H1 (cell line): ENCODE measurements at regions not wholly inside any gene's neighbourhood (a gene's known extent, or its start where the extent isn't known, plus 50 kb on each side); places are given as distances from the start of the nearest gene placed in this dataset.

Source experiments
- GABPA ChIP-seq: IDR thresholded peaks from 2 replicates; pipeline ENCODE4 v1.6.1; 2011; ENCODE audit warnings: mild to moderate bottlenecking, low read length, moderate library complexity, borderline replicate concordance; ENCODE audit not compliant: insufficient read depth
- KDM4A ChIP-seq: IDR thresholded peaks from one replicate; pipeline ENCODE4 v1.7.1; 2012; ENCODE audit warnings: low read depth, mild to moderate bottlenecking, moderate library complexity, low read length, inconsistent platforms; ENCODE audit not compliant: severe bottlenecking
- RBBP5 ChIP-seq: IDR thresholded peaks from 2 replicates; pipeline ENCODE4 v1.7.1; 2012; ENCODE audit warnings: low read depth, mild to moderate bottlenecking, inconsistent platforms, low read length, moderate library complexity, borderline replicate concordance
- SIRT6 ChIP-seq: IDR thresholded peaks from one replicate; pipeline ENCODE4 v1.7.1; 2012; ENCODE audit warnings: low read length, inconsistent platforms
- YY1 ChIP-seq: IDR thresholded peaks from 2 replicates; pipeline ENCODE4 v1.6.1; 2011; ENCODE audit warnings: low read depth, mild to moderate bottlenecking, low read length
- TF ChIP-seq, protein P1 (sequence below): fragments of 300-600 bp; sonication (generic); IDR thresholded peaks from 2 replicates; pipeline ENCODE4 v1.7.1; 2012; ENCODE audit warnings: low read length, moderate library complexity, mild to moderate bottlenecking, inconsistent platforms; ENCODE audit not compliant: insufficient replicate concordance

DNA sequence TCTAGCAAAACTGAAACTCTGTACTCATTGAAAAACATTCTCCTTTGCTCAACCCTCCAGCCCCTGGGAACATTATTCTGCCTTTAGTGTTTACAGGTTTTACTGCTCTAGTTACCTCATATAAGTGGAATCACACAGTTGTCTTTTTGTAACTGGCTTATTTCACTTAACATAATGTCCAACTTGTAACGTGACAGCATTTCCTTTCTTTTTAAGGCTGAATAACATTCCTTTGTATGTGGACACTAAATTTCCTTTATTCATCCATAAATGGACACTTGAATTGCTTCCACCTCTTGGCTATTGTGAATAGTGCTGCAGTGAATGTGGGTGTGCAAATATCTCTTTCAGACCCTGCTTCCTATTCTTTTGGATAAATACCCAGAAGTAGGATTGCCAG lies 144.9 kb downstream of the ACTR3 start (continued):
- TF ChIP-seq, protein P1, sequence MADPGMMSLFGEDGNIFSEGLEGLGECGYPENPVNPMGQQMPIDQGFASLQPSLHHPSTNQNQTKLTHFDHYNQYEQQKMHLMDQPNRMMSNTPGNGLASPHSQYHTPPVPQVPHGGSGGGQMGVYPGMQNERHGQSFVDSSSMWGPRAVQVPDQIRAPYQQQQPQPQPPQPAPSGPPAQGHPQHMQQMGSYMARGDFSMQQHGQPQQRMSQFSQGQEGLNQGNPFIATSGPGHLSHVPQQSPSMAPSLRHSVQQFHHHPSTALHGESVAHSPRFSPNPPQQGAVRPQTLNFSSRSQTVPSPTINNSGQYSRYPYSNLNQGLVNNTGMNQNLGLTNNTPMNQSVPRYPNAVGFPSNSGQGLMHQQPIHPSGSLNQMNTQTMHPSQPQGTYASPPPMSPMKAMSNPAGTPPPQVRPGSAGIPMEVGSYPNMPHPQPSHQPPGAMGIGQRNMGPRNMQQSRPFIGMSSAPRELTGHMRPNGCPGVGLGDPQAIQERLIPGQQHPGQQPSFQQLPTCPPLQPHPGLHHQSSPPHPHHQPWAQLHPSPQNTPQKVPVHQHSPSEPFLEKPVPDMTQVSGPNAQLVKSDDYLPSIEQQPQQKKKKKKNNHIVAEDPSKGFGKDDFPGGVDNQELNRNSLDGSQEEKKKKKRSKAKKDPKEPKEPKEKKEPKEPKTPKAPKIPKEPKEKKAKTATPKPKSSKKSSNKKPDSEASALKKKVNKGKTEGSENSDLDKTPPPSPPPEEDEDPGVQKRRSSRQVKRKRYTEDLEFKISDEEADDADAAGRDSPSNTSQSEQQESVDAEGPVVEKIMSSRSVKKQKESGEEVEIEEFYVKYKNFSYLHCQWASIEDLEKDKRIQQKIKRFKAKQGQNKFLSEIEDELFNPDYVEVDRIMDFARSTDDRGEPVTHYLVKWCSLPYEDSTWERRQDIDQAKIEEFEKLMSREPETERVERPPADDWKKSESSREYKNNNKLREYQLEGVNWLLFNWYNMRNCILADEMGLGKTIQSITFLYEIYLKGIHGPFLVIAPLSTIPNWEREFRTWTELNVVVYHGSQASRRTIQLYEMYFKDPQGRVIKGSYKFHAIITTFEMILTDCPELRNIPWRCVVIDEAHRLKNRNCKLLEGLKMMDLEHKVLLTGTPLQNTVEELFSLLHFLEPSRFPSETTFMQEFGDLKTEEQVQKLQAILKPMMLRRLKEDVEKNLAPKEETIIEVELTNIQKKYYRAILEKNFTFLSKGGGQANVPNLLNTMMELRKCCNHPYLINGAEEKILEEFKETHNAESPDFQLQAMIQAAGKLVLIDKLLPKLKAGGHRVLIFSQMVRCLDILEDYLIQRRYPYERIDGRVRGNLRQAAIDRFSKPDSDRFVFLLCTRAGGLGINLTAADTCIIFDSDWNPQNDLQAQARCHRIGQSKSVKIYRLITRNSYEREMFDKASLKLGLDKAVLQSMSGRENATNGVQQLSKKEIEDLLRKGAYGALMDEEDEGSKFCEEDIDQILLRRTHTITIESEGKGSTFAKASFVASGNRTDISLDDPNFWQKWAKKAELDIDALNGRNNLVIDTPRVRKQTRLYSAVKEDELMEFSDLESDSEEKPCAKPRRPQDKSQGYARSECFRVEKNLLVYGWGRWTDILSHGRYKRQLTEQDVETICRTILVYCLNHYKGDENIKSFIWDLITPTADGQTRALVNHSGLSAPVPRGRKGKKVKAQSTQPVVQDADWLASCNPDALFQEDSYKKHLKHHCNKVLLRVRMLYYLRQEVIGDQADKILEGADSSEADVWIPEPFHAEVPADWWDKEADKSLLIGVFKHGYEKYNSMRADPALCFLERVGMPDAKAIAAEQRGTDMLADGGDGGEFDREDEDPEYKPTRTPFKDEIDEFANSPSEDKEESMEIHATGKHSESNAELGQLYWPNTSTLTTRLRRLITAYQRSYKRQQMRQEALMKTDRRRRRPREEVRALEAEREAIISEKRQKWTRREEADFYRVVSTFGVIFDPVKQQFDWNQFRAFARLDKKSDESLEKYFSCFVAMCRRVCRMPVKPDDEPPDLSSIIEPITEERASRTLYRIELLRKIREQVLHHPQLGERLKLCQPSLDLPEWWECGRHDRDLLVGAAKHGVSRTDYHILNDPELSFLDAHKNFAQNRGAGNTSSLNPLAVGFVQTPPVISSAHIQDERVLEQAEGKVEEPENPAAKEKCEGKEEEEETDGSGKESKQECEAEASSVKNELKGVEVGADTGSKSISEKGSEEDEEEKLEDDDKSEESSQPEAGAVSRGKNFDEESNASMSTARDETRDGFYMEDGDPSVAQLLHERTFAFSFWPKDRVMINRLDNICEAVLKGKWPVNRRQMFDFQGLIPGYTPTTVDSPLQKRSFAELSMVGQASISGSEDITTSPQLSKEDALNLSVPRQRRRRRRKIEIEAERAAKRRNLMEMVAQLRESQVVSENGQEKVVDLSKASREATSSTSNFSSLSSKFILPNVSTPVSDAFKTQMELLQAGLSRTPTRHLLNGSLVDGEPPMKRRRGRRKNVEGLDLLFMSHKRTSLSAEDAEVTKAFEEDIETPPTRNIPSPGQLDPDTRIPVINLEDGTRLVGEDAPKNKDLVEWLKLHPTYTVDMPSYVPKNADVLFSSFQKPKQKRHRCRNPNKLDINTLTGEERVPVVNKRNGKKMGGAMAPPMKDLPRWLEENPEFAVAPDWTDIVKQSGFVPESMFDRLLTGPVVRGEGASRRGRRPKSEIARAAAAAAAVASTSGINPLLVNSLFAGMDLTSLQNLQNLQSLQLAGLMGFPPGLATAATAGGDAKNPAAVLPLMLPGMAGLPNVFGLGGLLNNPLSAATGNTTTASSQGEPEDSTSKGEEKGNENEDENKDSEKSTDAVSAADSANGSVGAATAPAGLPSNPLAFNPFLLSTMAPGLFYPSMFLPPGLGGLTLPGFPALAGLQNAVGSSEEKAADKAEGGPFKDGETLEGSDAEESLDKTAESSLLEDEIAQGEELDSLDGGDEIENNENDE = no peak
- TF ChIP-seq SIRT6 (no peak), GABPA (no peak), KDM4A (no peak), RBBP5 (no peak), YY1 (no peak)
